Esophagus muscularis mucosa (tissue), 4 donors: ENCODE measurements at regions not wholly inside any gene's neighbourhood (a gene's known extent, or its start where the extent isn't known, plus 50 kb on each side); places are given as distances from the start of the nearest gene placed in this dataset.
"Not testable (repeated sequence)": the region's sequence is repeated elsewhere in the genome, so short reads cannot be mapped to it uniquely, and the experiment has no call there.

ENCODE experiments used
- DNase-seq: peaks from one replicate; pipeline ENCODE4 v3.0.0-alpha.2; 2017; ENCODE audit errors: extremely low spot score
- H3K27ac ChIP-seq, 4 donors: fragments of 200-600 bp; sonication (generic); replicated peaks in 1 of 4; 1 replicate in 3 of 4; 2 replicates in 1 of 4; pipeline ENCODE4 v1.5.1; 2016 to 2019; ENCODE audit warnings: mild to moderate bottlenecking in 1 of 4
- H3K27me3 ChIP-seq, 4 donors: fragments of 200-600 bp; sonication (generic); one replicate each; pipeline versions ENCODE4 v1.5.1 to v1.6.0; 2016 to 2019
- H3K36me3 ChIP-seq, 4 donors: fragments of 200-600 bp; sonication (generic); one replicate each; pipeline ENCODE4 v1.5.1; 2016 to 2019
- H3K4me1 ChIP-seq, 4 donors: fragments of 200-600 bp; sonication (generic); one replicate each; pipeline ENCODE4 v1.5.1; 2016 to 2019
- H3K4me3 ChIP-seq, 4 donors: fragments of 200-600 bp; sonication (generic); 1 replicate in 2 of 4; 2 replicates in 2 of 4; pipeline ENCODE4 v1.5.1; 2016 to 2019; ENCODE audit warnings: mild to moderate bottlenecking in 4 of 4, moderate library complexity in 1 of 4
- H3K9me3 ChIP-seq, 4 donors: fragments of 200-600 bp; sonication (generic); 1 replicate in 3 of 4; 2 replicates in 1 of 4; pipeline ENCODE4 v1.5.1; 2016 to 2019
- CTCF ChIP-seq, 3 experiments: fragments of 200-600 bp in 2 of 3; fragments of 450-650 bp in 1 of 3; sonication (generic) in 2 of 3; IDR thresholded peaks; one replicate each; pipeline ENCODE4 v1.5.1; 2017 to 2019; ENCODE audit warnings: antibody characterized with exemption in 3 of 3, mild to moderate bottlenecking in 2 of 3, moderate library complexity in 1 of 3
- EP300 ChIP-seq: sonication (generic); formaldehyde crosslinking; IDR thresholded peaks from one replicate; pipeline ENCODE4 v1.6.1; 2017; ENCODE audit warnings: antibody characterized with exemption
- POLR2A ChIP-seq: fragments of 450-650 bp; IDR thresholded peaks from one replicate; pipeline ENCODE4 v1.6.1; 2017; ENCODE audit warnings: antibody characterized with exemption, moderate library complexity, mild to moderate bottlenecking, low read depth
- POLR2AphosphoS5 ChIP-seq, 2 donors: sonication (generic); formaldehyde crosslinking; IDR thresholded peaks; one replicate each; pipeline ENCODE4 v1.6.1; 2017; ENCODE audit warnings: antibody characterized with exemption in 2 of 2
- WGBS: methylation state at CpG from one replicate; pipeline ENCODE4 v1.1.5; 2018; 5-methylcytosine and 5-hydroxymethylcytosine counted together
- intact Hi-C: fragments of 100-400 bp; cut with DNase I; formaldehyde crosslinking; loops from one replicate; pipeline ENCODE4 v1.15.1; 2023

DNA sequence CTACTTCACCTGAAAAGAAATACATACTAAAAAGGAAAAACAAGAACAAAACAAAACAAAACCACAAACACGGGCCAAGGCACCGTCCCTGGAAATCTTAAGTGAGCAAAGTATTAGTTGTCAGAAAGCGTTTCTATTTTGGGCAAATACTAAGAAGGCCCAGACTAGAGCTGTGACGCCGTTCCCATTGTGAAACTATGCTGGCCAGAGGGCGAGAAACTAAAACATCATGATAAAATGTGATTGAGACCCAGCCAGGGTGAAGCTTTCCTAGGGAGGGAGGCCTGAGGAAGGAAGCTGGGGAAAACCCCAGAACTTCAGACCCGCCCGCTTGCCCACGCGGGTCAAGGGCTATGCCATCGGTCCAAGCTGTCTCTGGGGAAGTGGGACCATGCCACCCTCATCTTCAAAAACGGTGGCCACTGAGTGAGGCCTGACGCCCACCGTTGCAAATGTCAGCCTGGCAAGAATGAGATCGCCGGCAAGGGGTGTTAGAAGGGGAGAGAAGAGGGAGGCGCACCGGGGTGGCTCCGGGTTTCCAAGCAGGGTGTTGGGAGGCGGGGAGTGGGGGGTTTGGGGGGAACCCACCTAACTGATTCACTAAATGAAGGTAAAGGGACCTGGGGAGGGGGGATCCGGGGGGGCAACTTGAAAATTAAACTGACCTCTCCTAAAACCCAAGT is 1950.9 kb upstream of the DEFB115 start:
- 61% methylated on average over 21 of the region's 21 CpGs for WGBS
- Histone ChIP-seq H3K36me3 (no peaks in the 10 kb centered on the region), H3K27ac (no peak overlapping the region), H3K27me3 (peaks cover 0 to 39% (median 0%) of the 10 kb centered on the region in 4 donors), H3K4me1 (no peaks in the 10 kb centered on the region), H3K4me3 (no peak overlapping the region), H3K9me3 (peaks cover 0 to 6% (median 2%) of the 10 kb centered on the region in 4 donors)
- intact Hi-C loops: no loop called here
- DNase-seq: peak; percentile 88
- TF ChIP-seq CTCF (IDR thresholded peaks at IDR 0.05) (no peak), POLR2A (no peak), POLR2AphosphoS5 (IDR thresholded peaks at IDR 0.05) (no peak), EP300 (no peak)

DNA sequence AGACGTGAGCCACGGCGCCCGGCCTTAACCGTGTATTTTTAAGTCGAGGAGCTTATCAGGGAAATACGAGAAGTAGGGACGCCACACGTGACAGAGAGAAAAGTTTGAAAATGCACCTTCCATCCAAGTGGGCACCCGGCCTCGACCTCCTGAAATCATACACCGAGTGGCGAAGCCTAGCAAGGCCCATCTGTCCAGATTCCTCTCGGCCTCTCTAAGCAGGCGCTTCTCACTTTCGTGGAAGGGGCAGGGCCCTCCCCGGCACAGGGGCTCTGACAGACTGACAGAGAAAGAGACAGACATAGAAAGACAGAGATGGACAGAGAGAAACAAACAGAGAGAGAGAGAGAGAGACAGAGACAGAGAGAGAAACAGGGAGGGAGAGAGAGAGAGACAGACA is 1950.0 kb upstream of the DEFB115 start:
- WGBS: 87% methylated on average over 13 of the region's 17 CpGs
- H3K4me3 ChIP-seq, H3K9me3 ChIP-seq, H3K4me1 ChIP-seq, H3K36me3 ChIP-seq, H3K27ac ChIP-seq, intact Hi-C loops: not testable (repeated sequence)
- peaks cover 0 to 34% (median 0%) of the 10 kb centered on the region in 4 donors for H3K27me3 ChIP-seq
- peak; percentile 70 for DNase-seq

DNA sequence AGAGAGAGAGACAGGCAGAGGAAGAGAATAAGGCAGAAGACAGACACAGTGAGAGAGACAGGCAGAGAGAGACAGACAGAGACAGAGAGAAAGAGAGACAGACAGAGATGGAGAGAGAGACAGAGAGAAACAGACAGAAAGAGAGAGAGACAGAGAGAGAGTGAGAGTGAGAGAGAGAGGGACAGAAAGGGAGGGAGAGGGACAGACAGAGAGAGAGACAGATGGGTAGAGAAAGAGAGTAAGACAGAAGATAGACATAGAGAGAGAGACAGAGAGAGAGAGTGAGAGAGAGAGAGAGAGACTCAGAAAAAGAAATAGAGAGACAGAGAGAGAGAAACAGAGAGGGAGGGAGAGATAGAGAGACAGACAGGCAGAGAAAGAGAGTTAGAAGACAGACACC is 1948.5 kb upstream of the DEFB115 start:
- DNase-seq, H3K4me3 ChIP-seq, H3K9me3 ChIP-seq, H3K4me1 ChIP-seq, intact Hi-C loops, H3K36me3 ChIP-seq, H3K27ac ChIP-seq: not testable (repeated sequence)
- peaks cover 0 to 28% (median 0%) of the 10 kb centered on the region in 4 donors for H3K27me3 ChIP-seq

DNA sequence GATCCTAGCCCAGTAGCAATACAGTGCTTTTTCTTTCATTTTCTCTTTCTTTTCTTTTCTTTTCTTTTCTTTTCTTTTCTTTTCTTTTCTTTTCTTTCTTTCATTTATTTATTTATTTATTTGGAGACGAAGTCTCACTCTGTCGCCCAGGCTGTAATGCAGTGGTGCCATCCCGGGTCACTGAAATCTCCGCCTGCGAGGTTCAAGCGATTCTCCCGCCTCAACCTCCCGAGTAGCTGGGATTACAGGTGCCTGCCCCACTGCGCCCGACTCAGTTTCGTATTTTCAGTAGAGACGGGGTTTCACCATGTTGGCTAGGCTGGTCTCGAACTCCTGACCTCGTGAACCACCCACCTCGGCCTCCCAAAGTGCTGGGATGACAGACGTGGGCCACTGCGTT is 1948.0 kb upstream of the DEFB115 start:
- peaks cover 0 to 25% (median 0%) of the 10 kb centered on the region in 4 donors for H3K27me3 ChIP-seq
- H3K9me3 ChIP-seq, H3K4me1 ChIP-seq, H3K36me3 ChIP-seq, intact Hi-C loops, H3K4me3 ChIP-seq, H3K27ac ChIP-seq: not testable (repeated sequence)
- WGBS: 77% methylated on average over 17 of the region's 17 CpGs
- DNase-seq: peak; percentile 70

GRCh38 chr20:29311046-29311445 is 1946.4 kb upstream of the DEFB115 start:
- H3K4me1 ChIP-seq, intact Hi-C loops, H3K27ac ChIP-seq, H3K9me3 ChIP-seq, H3K4me3 ChIP-seq, H3K36me3 ChIP-seq: not testable (repeated sequence)
- H3K27me3 ChIP-seq: peaks cover 0 to 21% (median 0%) of the 10 kb centered on the region in 4 donors
- DNase-seq: peak; percentile 45
- 79% methylated on average over 16 of the region's 16 CpGs for WGBS

DNA sequence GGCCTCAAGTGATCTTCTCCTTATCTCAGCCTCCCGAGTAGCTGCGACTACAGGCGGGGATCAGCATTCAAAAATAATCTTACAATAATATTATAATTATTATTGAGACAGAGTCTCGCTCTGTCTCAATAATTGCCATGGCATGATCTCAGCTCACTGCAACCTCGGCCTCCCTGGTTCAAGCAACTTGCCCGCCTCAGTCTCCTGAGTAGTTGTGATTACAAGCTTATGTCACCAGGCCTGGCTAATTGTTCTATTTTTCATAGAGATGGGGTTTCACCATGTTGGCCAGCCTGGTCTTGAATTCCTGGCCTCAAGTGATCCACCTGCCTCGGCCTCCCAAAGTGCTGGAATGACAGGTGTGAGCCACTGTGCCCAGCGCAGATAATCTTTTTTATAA is 1944.8 kb upstream of the DEFB115 start:
- H3K27me3 ChIP-seq: peaks cover 0 to 13% (median 0%) of the 10 kb centered on the region in 4 donors
- intact Hi-C loops, H3K4me1 ChIP-seq, H3K36me3 ChIP-seq, H3K4me3 ChIP-seq, H3K9me3 ChIP-seq, H3K27ac ChIP-seq: not testable (repeated sequence)
- DNase-seq: peak; percentile 77
- 64% methylated on average over 8 of the region's 8 CpGs for WGBS

- intact Hi-C loops: no loop called here
- peak; percentile 88 for DNase-seq
- H3K27me3 ChIP-seq: peaks cover 0 to 14% (median 0%) of the 10 kb centered on the region in 4 donors
- H3K36me3 ChIP-seq: no peaks in the 10 kb centered on the region
- H3K4me1 ChIP-seq: no peaks in the 10 kb centered on the region
- H3K4me3 ChIP-seq: no peak overlapping the region
- no peak overlapping the region for H3K27ac ChIP-seq
- TF ChIP-seq POLR2AphosphoS5 (IDR thresholded peaks at IDR 0.05): no peak
- TF ChIP-seq EP300: no peak
- TF ChIP-seq POLR2A: no peak
- no peak for TF ChIP-seq CTCF (IDR thresholded peaks at IDR 0.05)
- peaks cover 0 to 4% (median 0%) of the 10 kb centered on the region in 4 donors for H3K9me3 ChIP-seq
- 77% methylated on average over 15 of the region's 18 CpGs for WGBS
These were observed 1944.0 kb upstream of the DEFB115 start for GRCh38 chr20:29313481-29313880.
